GM10847 (cell line): ENCODE measurements at regions not wholly inside any gene's neighbourhood (a gene's known extent, or its start where the extent isn't known, plus 50 kb on each side); places are given as distances from the start of the nearest gene placed in this dataset.

Source experiments
- POLR2A ChIP-seq: IDR thresholded peaks from 2 replicates; pipeline ENCODE4 v1.6.1; 2011; ENCODE audit not compliant: insufficient read length; ENCODE audit errors: extremely low read depth

DNA sequence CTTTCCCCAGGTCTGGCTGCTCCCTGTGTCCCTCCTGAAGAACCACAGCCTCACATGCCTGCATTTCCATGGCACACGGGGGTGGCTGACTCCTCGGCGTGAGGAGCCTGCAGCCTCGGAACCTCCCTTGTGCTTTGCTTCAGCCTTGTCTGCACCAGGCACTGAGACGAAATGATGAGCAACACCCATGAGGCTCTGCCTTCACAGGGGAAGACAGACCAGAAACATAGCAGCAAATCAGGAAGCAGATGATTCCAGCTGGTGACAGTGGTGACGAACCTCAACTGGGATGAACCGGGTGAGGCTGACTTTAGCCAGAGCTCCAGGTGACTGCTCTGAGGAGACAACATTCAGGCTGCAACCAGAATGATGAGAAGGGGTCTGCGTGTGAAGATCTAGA lies 84.5 kb upstream of the SMNDC1 start:
- TF ChIP-seq POLR2A: no peak

DNA sequence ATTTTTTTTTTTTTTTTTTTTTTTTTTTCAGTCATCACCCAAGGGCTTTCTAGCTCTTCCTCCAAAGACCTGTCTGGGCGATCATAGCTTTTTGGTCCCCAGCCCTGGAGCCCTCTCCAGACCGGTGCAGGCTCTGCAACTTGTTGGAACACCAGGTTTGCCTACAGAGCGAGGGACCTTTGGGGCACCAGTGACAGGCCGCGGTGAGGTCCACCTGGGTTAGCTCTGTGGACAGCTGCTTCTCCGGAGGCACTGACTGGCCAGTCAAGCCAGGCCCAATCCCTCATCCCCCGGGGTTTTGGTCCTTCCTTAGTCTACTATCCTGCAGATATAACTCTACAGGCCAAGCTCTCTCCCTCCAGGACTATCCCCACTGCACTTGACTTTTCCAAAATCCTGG lies 86.8 kb upstream of the SMNDC1 start:
- no peak for TF ChIP-seq POLR2A

DNA sequence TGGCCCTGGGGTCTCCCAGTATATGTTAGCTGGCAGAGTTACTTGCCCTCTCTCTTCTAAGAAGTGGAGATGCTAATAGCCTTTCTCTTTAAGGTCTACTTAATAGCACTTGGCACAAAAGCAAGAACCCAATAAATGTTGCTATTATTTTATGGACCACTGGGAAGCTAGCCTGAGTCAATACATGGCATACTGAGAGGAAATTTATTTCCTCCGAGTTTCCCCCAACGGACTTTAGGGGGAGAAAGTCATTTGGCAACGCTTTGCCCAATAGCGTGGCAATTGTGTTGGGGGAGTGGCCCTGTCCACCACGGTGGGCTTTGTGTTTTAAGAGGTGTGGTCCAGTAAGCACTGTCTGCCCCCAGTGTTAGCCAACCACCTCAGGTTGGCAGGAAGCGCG lies 87.4 kb upstream of the SMNDC1 start:
- no peak for TF ChIP-seq POLR2A

DNA sequence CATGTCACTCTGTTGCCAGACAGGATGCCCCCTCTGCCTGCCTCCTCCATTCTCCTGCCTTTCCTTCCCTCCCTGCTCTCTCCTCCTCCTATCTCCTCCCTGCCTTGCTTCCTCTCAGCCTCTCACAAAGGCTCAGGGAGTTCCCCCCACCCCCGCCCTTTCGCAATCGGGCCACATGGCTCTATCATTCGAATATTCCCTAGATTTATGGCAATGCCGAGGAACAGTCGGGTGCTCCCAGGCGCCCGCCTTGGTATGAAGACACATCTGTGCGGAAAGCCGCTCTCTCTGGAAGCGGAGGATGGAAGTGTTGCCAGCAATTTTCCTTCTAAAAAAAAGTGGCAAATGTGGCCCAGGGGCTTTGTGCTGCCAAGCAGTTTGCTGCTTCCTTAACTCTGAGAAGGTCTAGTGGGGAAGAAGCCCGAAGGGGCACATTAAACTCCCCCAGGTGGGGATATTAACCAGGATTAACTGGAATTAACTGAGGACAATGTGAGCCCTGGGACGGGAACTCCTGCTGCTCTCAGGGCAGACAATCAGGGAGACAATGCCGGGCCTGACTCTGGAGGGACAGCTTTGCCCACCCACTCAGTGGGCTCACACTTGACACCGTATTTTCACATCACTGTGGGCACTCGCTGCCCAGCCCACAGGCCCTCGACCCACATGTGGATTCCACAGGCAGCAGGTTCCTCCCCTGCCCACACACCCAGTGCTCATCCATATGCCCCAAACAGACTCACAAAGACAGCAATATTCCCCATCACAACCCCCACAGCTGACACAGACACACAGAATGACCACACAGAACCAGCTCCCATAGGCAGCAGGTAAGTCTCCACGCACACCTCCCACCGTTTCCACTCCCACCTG lies 88.4 kb upstream of the SMNDC1 start:
- TF ChIP-seq POLR2A: no peak

DNA sequence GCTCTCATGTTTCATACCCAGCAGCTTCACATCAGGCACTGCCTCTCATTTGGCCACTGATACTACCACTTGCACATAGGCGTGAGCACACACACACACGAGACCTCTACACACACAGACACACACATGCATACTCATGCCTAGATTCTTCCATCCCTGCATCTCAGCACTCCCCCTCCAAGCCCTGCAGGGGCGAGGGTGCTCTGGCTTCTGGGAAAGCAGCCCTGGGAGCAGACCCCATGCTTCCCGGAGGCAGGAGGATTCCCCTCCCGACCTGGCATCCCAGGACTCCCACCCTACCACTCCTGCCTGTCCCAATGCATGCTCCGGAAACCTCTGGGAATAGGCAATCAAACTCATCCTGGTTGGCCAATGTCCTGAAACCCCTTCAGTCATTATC lies 89.1 kb upstream of the SMNDC1 start:
- no peak for TF ChIP-seq POLR2A

DNA sequence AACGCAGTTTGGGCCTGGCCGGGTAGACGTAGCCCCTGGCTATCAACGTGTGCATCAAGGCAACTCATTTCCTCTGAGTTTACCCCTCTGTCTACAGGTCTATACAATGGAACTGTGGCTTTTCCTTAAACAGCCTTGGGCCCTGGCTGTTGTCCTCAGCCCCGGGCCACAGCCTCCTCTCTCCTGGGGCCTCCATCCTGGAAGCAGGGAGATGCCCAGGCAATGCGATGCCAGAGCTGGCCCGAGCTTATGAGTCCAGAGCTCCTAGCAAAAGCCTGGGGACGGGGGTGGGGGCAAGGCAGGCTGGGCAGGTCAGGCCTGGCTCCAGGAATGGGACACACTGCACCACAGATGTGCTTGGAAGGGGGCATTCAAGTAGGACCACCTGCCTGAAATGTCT lies 89.6 kb upstream of the SMNDC1 start:
- TF ChIP-seq POLR2A: no peak

DNA sequence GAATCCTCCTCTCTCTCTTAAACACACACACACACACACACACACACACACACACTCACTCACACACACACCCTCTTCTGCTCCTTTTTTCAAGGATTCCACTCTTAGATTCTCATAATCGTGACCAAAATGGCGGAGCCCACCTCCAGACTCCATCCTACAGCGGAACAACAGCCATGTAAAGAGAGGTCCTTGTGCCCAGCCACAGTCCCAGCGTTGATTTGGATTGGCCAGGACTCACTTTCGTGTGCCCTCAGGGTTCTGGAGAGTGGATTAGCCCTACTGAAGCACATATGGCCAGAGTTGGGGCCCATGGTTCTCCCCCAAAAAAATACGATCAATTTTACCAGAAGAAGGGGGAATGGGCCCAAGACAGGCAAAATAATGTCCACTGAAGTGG lies 90.2 kb upstream of the SMNDC1 start:
- TF ChIP-seq POLR2A: no peak

DNA sequence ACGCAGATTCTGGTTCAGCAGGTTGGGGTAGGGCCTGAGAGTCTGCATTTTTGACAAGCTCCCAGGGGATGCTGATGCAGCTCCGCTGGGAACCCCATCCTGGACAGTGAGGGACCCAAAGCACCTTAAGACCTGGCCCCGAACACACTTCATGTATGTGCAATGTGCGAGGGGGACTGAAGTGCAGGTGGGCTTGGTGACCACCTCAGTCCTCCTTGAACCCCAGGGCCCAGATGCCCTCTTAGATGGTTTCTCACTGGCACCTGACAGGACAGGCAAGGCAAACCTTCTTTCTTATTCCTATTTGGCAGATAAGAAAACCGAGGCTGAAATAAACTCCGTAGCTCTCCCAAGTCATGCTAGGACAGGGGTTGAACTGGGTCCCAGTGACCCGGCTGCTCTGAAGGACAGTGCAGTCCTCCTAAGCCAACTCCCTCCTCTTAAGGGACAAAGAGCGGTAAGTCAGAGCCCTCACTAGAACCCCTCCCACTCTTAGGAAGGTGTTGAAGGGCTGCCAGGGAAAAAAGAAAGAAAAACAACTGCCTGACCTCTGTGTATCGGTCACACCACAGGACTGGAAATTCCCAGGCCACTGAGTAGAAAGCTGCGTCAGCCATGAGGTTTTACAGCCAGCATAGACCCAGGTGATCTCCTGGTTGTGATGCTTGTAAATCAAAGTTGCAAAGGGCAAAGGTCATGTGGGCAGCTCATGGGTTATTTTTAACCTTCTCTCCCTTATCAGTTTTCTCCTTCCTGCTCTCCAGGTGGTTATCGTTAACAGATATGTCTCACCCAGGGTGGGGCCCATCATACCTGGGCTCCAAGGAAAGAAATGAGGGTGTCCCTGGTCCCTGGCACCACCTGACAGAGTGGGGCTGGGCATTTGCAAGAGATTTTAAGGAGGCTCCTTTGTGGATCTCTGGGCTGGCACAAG lies 90.9 kb upstream of the SMNDC1 start:
- TF ChIP-seq POLR2A: no peak

DNA sequence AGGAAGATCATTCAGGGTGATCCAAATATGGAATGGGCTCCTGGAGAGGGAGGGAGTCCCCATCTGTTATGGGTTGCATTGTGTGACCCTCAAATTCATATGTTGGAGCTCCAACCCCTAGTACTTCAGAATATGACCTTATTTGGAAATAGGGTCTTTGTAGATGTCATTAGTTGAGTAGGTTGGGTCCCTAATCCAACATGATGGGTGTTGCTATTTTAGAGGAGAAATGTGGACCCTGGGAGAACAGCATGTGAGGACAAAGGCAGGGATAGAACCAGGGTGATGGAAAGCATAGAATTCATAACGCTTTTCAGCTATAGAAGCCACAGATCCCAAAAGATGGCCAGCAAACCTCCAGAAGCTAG lies 91.5 kb upstream of the SMNDC1 start:
- TF ChIP-seq POLR2A: no peak

DNA sequence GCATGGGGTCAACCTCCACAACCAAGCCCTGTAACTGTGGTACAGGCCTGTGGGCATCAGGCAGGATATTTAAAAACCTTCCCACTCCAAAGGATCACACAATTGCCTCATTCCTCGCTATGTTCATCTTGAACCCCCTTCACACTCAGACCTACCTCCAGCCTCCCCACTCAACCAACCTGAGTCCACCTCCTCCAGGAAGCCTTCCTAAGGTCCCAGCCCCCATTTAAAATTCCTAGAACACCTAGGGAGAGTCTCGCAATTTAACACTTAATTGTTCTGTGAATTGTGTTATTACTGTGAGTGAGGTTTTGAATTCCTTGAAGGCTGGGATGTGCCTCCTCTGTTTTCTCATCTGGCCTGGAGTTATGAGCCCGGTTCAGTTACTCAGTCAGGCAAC lies 93.1 kb upstream of the SMNDC1 start:
- TF ChIP-seq POLR2A: no peak

DNA sequence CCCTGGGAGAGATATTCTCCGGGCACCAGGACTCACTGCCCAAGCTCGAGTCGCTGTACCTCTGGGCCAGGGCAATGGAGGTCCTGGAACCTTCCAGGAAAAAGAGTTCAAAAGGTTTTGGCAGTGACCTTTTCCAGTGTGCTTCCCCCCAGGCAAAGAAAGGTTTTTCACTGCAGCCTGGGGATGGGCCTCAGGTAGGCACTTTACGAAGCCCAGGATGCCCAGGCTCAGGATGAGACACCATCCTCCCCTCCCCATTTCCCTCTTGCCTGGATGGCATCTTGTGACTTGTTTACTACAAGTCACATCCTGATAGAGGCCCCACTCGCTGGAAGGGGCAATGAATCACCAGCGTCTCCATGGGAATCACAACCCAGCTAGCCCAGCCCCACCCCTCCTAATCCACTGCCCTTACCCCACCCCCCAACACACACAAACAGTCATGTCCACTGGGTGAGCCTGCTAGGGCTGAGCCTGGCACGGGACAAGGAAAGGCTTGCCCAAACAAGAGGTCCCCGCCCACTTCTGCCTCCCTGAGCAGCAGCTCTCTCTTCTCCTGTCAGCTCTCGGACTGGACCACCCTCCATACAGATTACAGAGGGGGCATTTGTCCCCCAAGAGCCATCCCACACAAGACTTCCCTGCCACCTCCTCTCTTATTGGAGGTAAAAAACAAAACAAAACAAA lies 93.8 kb upstream of the SMNDC1 start:
- no peak for TF ChIP-seq POLR2A

DNA sequence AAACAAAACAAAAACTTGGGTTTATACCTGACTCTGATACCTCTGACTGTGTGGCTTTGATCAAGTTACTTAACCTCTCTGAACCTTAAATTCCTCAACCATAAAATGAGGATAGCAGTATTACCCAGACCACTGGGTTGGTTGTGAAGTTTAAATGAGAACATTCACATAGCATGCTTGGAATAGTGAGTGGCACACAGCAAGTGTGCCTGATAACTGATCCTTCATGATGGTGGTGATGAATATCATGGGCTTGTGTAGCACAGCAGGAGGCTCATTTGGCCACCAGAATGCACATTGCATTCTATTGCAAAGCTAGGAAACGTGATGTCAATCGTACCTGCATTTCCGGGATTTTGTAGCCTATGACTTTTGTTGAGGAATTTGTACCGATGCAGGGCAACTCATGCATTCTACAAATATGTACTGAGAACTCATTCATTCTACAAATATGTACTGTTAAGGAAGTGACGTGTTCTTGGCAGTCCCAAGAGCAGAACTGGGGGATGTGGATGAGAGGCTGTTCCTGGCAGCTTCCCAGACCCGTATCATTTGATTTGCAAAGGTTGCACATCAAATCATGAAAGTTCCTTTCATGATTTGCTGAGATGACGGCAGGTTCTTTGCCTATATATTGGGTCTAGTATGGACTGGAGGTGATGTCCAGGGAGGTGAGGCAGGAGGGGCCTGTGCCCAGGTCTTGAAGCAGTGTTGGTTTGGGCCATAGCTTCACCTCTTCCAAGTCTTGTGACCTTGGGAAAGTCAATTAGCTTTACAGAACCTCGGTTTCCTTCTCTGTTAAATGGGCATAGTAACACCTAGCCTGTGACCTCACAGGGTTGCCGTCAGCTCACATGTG lies 94.6 kb upstream of the SMNDC1 start:
- no peak for TF ChIP-seq POLR2A

DNA sequence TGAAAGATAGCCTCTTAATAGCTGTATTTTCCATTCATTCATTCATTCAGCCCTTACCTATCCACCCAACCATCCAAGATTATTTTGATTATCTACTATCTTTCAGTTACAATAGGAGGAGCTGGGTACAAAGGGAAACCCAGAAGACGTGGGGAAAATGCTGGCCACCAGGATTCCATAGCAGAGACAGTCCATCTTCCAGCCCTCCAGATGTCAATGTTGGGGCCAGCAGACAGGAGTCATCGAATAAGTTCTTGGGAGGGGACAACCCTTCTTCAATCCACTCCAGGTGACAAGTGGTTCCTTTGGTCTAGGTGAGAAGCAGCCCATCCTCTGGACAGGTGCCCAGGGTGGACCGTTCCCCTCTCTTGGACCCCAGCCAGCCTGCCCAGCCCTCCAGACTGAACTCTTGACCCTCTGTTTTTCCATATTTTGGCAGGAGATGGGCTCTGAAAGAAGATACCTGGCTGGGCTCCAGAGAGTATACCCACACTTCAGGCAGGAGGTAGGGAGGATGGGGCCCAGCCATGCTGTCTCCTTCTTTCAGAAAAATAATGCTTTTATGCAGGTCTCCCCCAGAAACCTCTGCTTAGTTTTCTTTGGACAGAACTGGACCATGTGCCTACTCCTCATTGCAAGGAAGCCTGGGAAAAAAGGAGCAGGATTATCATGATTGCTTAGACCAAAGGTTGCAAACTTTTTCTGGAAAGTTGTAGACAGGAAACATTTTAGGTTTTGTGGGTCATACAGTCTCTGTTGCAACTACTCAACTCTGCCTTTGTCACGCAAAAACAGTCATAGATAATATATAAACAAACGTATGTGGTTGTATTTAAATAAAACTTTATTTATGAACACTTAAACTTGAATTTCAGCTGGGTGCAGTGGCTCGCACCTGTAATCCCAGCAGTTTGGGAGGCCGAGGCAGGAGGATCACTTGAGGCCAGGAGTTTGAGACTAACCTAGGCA lies 95.5 kb upstream of the SMNDC1 start:
- TF ChIP-seq POLR2A: no peak
